Kidney (tissue), 13 donors: ENCODE measurements at regions not wholly inside any gene's neighbourhood (a gene's known extent, or its start where the extent isn't known, plus 50 kb on each side); places are given as distances from the start of the nearest gene placed in this dataset.

Experiments used
- DNase-seq, 5 donors: peaks; one replicate each; pipeline ENCODE4 v3.0.0-alpha.2; 2013 to 2020
- FAIRE-seq: peaks from 2 replicates; lab custom pipeline; 2012; peaks lifted over from hg19 to GRCh38; lab: Jason Lieb, UNC
- H3K27ac ChIP-seq, 2 donors: one replicate each; pipeline ENCODE4 v1.7.0; 2013; ENCODE audit warnings: low read depth in 2 of 2, low read length in 2 of 2, inconsistent platforms in 1 of 2
- H3K27me3 ChIP-seq: one replicate; pipeline ENCODE4 v1.7.1; 2013; ENCODE audit warnings: low read length, inconsistent platforms; ENCODE audit not compliant: control insufficient read depth, insufficient read depth
- H3K36me3 ChIP-seq, 3 donors: one replicate each; pipeline versions ENCODE4 v1.7.0 to v1.7.1; 2013; ENCODE audit warnings: low read length in 3 of 3, control low read depth in 1 of 3, inconsistent platforms in 1 of 3; ENCODE audit not compliant: insufficient read depth in 3 of 3, control insufficient read depth in 2 of 3
- H3K4me1 ChIP-seq, 3 donors: one replicate each; pipeline versions ENCODE4 v1.7.0 to v1.7.1; 2013; ENCODE audit warnings: low read length in 3 of 3, inconsistent platforms in 1 of 3, low read depth in 1 of 3; ENCODE audit not compliant: control insufficient read depth in 2 of 3, insufficient read depth in 2 of 3
- H3K4me3 ChIP-seq, 3 donors: one replicate each; pipeline versions ENCODE4 v1.7.0 to v1.8.1; 2013; ENCODE audit warnings: low read length in 3 of 3, control low read depth in 1 of 3, inconsistent platforms in 1 of 3
- H3K9ac ChIP-seq, 3 donors: one replicate each; pipeline versions ENCODE4 v1.7.0 to v1.7.1; 2013; ENCODE audit warnings: low read length in 3 of 3, control low read depth in 1 of 3, inconsistent platforms in 1 of 3
- H3K9me3 ChIP-seq, 3 donors: one replicate each; pipeline versions ENCODE4 v1.7.0 to v1.7.1; 2013; ENCODE audit warnings: low read length in 3 of 3, control low read depth in 1 of 3, inconsistent platforms in 1 of 3; ENCODE audit not compliant: control insufficient read depth in 2 of 3, insufficient read depth in 1 of 3
- intact Hi-C: fragments of 100-400 bp; cut with DNase I; formaldehyde crosslinking; loops from one replicate; pipeline ENCODE4 v1.11.1; 2022
- TF ChIP-seq, protein P1 (sequence below): IDR thresholded peaks from 3 replicates; pipeline ENCODE4 v1.5.1; 2012; ENCODE audit warnings: mild to moderate bottlenecking, moderate library complexity, borderline replicate concordance; ENCODE audit not compliant: insufficient read depth; ENCODE audit errors: extremely low read depth
- donor health status: control.
- donor health status: control.
- donor health status: control.
- donor health status: control.
- donor health status: control.
- donor health status: DM: yes; HTN: yes; CAD: no.
- donor health status: Normal renal cell carcinoma (clear cell type).

DNA sequence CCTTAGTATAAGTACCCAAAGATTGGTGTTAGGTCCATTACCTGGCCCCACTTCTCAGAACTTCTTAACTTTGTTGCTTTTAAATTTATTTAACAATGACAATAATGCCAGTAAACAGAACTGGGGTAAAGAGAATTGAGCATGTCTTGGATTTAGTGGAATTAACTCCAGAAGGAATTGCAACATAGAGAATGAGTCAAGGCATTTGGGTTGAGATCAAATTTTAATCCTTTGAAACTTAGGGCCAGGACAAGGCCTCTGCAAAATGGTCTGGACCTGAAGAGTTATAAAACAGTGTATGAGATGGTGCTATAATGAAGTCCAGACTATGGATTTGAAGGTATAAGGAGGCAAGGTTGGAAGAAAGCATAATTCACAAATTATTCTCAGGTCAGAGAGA, 1030.4 kb downstream of the SLITRK5 start:
- Histone ChIP-seq H3K9ac (no peak overlapping the region), H3K36me3 (no peaks in the 10 kb centered on the region), H3K27me3 (no peaks in the 10 kb centered on the region), H3K4me1 (no peaks in the 10 kb centered on the region), H3K27ac (no peak overlapping the region), H3K4me3 (no peak overlapping the region), H3K9me3 (peaks cover 0 to 2% (median 0%) of the 10 kb centered on the region in 3 donors)
- DNase-seq, result no peak
- TF ChIP-seq, protein P1, sequence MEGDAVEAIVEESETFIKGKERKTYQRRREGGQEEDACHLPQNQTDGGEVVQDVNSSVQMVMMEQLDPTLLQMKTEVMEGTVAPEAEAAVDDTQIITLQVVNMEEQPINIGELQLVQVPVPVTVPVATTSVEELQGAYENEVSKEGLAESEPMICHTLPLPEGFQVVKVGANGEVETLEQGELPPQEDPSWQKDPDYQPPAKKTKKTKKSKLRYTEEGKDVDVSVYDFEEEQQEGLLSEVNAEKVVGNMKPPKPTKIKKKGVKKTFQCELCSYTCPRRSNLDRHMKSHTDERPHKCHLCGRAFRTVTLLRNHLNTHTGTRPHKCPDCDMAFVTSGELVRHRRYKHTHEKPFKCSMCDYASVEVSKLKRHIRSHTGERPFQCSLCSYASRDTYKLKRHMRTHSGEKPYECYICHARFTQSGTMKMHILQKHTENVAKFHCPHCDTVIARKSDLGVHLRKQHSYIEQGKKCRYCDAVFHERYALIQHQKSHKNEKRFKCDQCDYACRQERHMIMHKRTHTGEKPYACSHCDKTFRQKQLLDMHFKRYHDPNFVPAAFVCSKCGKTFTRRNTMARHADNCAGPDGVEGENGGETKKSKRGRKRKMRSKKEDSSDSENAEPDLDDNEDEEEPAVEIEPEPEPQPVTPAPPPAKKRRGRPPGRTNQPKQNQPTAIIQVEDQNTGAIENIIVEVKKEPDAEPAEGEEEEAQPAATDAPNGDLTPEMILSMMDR, result no peak
- no peak for FAIRE-seq
- intact Hi-C loops, result no loop called here

DNA sequence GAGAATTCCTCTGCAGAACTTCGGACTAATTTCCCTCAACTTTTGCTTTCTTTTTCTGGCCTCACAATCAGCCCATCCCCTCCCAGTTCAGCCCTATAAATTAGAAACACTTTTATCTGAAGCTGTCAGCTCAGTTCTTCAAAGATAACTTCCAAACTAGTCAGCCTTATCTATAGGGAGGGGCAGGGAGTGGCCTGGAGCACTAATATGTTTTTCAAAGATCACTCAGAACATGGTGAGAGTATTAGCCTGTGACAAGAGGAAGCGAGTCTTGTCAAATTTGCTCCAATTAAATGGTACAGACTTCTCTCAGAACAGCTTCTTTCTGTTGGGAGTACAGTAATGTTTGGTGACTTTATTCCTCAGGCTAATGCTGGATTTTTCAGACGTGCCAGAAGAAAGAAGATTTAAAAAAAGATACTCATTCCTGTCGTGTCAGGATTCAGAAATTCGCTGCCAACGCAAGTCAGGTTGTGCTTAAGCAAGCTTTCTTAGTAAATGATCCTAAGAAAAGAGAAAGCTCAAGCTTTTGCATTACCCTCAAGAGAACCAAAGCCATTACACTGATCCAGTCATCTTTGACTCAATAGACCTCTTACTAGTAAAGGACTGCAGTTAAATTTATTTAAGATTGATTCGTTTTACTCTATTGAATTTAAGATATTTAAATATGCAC, 1033.6 kb downstream of the SLITRK5 start:
- Histone ChIP-seq H3K9ac (no peak overlapping the region), H3K4me3 (peak overlapping the region in 1 of 3 donors; percentile 3), H3K27ac (no peak overlapping the region), H3K27me3 (no peaks in the 10 kb centered on the region), H3K36me3 (no peaks in the 10 kb centered on the region), H3K9me3 (no peaks in the 10 kb centered on the region), H3K4me1 (no peaks in the 10 kb centered on the region)
- TF ChIP-seq, protein P1, result no peak
- FAIRE-seq (no peak), DNase-seq (peak in 2 of 5 donors; percentile 3 to 5)
- intact Hi-C loops, result no loop called here

DNA sequence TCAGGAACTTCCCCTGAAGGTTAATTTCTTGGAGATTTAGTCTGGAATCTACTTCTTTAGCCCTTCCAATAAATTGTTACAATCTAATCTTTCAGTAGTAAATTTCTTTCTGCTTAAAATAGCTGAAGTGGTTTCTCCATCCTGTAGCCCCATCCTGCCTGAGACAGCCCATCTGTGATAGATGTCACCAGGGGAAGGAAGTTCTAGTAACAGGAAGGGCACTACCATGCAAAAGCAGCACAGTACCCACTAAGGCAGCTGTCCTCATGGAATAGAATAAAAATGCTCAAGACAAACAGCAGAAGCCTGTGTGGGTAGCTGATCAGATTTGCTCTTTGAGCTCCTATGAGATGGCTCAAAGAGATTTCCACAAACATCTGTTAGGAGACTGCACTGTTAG, 1036.5 kb downstream of the SLITRK5 start:
- no peaks in the 10 kb centered on the region for H3K4me1 ChIP-seq
- no peak overlapping the region for H3K27ac ChIP-seq
- intact Hi-C loops, result no loop called here
- no peaks in the 10 kb centered on the region for H3K9me3 ChIP-seq
- no peaks in the 10 kb centered on the region for H3K36me3 ChIP-seq
- H3K9ac ChIP-seq, result no peak overlapping the region
- no peak overlapping the region for H3K4me3 ChIP-seq
- no peak for FAIRE-seq
- no peak for DNase-seq
- TF ChIP-seq, protein P1, result no peak
- no peaks in the 10 kb centered on the region for H3K27me3 ChIP-seq

DNA sequence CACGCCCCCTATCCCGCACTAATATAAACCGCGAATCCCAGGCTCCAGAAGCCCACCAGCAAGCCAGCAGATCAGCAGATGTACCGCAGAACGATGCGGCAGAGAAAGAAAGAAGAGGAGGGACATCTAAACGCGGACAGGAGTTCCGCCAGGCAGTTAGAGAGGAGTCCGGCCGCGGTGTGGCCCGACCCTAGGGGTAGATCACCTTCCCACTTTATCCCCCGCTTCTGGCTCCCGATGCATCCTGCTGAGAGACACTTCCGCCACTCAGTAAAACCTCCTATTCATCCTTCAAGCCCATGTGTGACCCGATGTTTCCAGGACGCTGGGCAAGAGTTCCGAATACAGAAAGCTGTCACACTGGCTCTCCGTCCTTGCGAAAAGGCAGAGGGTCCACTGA, 1046.8 kb downstream of the SLITRK5 start:
- intact Hi-C loops, result no loop called here
- no peaks in the 10 kb centered on the region for H3K9me3 ChIP-seq
- TF ChIP-seq, protein P1, result no peak
- H3K9ac ChIP-seq, result no peak overlapping the region
- no peak overlapping the region for H3K27ac ChIP-seq
- H3K36me3 ChIP-seq, result no peaks in the 10 kb centered on the region
- no peaks in the 10 kb centered on the region for H3K27me3 ChIP-seq
- no peak overlapping the region for H3K4me3 ChIP-seq
- peak in 1 of 5 donors; percentile 40 for DNase-seq
- H3K4me1 ChIP-seq, result no peaks in the 10 kb centered on the region
- FAIRE-seq, result no peak
